Right cardiac atrium (tissue), 5 donors: ENCODE measurements at regions not wholly inside any gene's neighbourhood (a gene's known extent, or its start where the extent isn't known, plus 50 kb on each side); places are given as distances from the start of the nearest gene placed in this dataset.
A peak's percentile ranks its signal among the peaks of the same experiment; 100 is the strongest.
"Not testable (repeated sequence)": the region's sequence is repeated elsewhere in the genome, so short reads cannot be mapped to it uniquely, and the experiment has no call there.

ENCODE experiments used
- ATAC-seq, 2 donors: fragments of 200-7000 bp; cut with Tn5 transposase; one replicate each; pipeline versions ENCODE4 v1.8.0 to v1.9.1; 2020; ENCODE audit warnings: moderate library complexity in 2 of 2, mild to moderate bottlenecking in 1 of 2
- DNase-seq, 3 donors: peaks; one replicate each; pipeline ENCODE4 v3.0.0-alpha.2; 2020
- H3K27ac ChIP-seq: one replicate; pipeline ENCODE4 v1.5.1; 2013; ENCODE audit warnings: mild to moderate bottlenecking, low read length, control low read depth, moderate library complexity
- H3K27me3 ChIP-seq: one replicate; pipeline ENCODE4 v1.6.1; 2013; ENCODE audit not compliant: control insufficient read depth, insufficient read depth
- H3K4me1 ChIP-seq: one replicate; pipeline ENCODE4 v1.6.1; 2013; ENCODE audit warnings: low read length; ENCODE audit not compliant: control insufficient read depth, insufficient read depth
- H3K4me3 ChIP-seq: one replicate; pipeline ENCODE4 v1.5.1; 2013; ENCODE audit warnings: low read length, control low read depth
- H3K9me3 ChIP-seq: one replicate; pipeline ENCODE4 v1.6.1; 2013; ENCODE audit warnings: low read length; ENCODE audit not compliant: control insufficient read depth
- WGBS: extraction: QIAGEN DNeasy Blood & Tissue Kit; methylation state at CpG from one replicate; pipeline ENCODE4 v1.1.7; 2013; 5-methylcytosine and 5-hydroxymethylcytosine counted together
- intact Hi-C, 4 donors: fragments of 100-400 bp; cut with DNase I; formaldehyde crosslinking; loops; one replicate each; pipeline versions ENCODE4 v1.11.0 to v1.14.0; 2022 to 2023
- donor health status: healthy with polysubstance abuse.
- donor health status: DM: no; HTN: yes; CAD: no.
- donor health status: DM: no; HTN: no; CAD: no.
- donor health status: DM: no; HTN: yes; CAD: no; lungs with severe emphysema.
- donor health status: DM: yes; HTN: yes; CAD: no.

- Histone ChIP-seq H3K27ac (peak overlapping the region; percentile 59), H3K4me1 (peaks cover 6% of the 10 kb centered on the region), H3K4me3 (no peak overlapping the region), H3K27me3 (no peaks in the 10 kb centered on the region), H3K9me3 (no peaks in the 10 kb centered on the region)
- 22% methylated on average over 1 of the region's 1 CpG for WGBS
- ATAC-seq, result no peak
- DNase-seq, result no peak
- intact Hi-C loops, result no loop called here
Measured at GRCh38 chr1:182174513-182174855, 113.0 kb upstream of the ZNF648 start.

- DNase-seq (peak in 2 of 3 donors; percentile 46 to 70), ATAC-seq (peak; percentile 81 to 93)
Measured at GRCh38 chr1:182173808-182174512, 112.4 kb upstream of the ZNF648 start.

GRCh38 chr1:182172699-182173098 is 111.2 kb upstream of the ZNF648 start:
- Histone ChIP-seq H3K27me3 (no peaks in the 10 kb centered on the region), H3K27ac (no peak overlapping the region), H3K4me3 (no peak overlapping the region), H3K9me3 (no peaks in the 10 kb centered on the region), H3K4me1 (peaks cover 6% of the 10 kb centered on the region)
- DNase-seq (no peak), ATAC-seq (no peak)
- intact Hi-C loops, result no loop called here

More at GRCh38 chr1:182173808-182174512, 112.4 kb upstream of the ZNF648 start:
- Histone ChIP-seq H3K9me3 (no peaks in the 10 kb centered on the region), H3K4me3 (no peak overlapping the region), H3K27ac (peak overlapping the region; percentile 59), H3K27me3 (no peaks in the 10 kb centered on the region), H3K4me1 (peaks cover 6% of the 10 kb centered on the region)
- WGBS, result 48% methylated on average over 5 of the region's 5 CpGs
- intact Hi-C loops, result no loop called here

DNA sequence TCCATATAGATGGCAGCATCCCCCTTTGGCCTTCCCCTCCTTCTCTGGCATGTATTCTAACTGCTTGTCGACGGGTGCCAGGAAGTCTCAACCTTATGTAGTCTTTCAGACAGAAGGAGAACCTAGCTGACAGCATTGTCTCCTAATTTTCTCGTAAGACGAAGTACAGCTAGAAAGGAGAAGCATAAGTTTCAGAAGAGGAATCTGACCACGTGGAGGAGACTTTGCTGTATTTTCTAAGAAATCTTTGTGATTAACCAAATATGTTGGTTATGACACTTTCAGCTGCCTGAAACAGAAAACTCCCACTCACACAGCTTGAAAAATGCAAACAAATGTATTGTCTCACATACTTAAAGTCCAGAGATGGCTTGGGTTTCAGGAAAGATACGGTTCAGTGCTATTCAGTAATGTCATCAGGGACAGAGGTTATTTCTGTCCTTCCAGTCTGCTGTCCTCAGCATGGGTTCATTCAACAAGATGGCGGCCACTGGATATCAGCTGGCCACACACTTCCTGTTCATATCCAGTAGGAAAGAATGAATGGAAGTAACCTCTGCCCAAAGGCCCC is 109.5 kb upstream of the ZNF648 start:
- DNase-seq (peak in 2 of 3 donors; percentile 28 to 48), ATAC-seq (peak; percentile 65 to 75)
- intact Hi-C loops, result no loop called here
- Histone ChIP-seq H3K27ac (no peak overlapping the region), H3K27me3 (no peaks in the 10 kb centered on the region), H3K4me3 (no peak overlapping the region), H3K4me1 (peaks cover 6% of the 10 kb centered on the region), H3K9me3 (no peaks in the 10 kb centered on the region)
- WGBS, result 30% methylated on average over 7 of the region's 7 CpGs

- Histone ChIP-seq H3K27me3 (no peaks in the 10 kb centered on the region), H3K4me3 (no peak overlapping the region), H3K4me1 (peaks cover 5% of the 10 kb centered on the region), H3K27ac (no peak overlapping the region), H3K9me3 (no peaks in the 10 kb centered on the region)
- WGBS, result 61% methylated on average over 9 of the region's 9 CpGs
- intact Hi-C loops, result no loop called here
- ATAC-seq (no peak), DNase-seq (peak in 2 of 3 donors; percentile 45 to 64)
Measured at GRCh38 chr1:182169203-182169602, 107.7 kb upstream of the ZNF648 start.

GRCh38 chr1:182166750-182167149 is 105.2 kb upstream of the ZNF648 start:
- DNase-seq (no peak), ATAC-seq (no peak)
- peaks cover 6% of the 10 kb centered on the region for H3K4me1 ChIP-seq
- no peaks in the 10 kb centered on the region for H3K27me3 ChIP-seq
- WGBS, result 78% methylated on average over 1 of the region's 1 CpG
- H3K27ac ChIP-seq, result no peak overlapping the region
- H3K4me3 ChIP-seq, result no peak overlapping the region
- H3K9me3 ChIP-seq, result no peaks in the 10 kb centered on the region
- intact Hi-C loops, result no loop called here

DNA sequence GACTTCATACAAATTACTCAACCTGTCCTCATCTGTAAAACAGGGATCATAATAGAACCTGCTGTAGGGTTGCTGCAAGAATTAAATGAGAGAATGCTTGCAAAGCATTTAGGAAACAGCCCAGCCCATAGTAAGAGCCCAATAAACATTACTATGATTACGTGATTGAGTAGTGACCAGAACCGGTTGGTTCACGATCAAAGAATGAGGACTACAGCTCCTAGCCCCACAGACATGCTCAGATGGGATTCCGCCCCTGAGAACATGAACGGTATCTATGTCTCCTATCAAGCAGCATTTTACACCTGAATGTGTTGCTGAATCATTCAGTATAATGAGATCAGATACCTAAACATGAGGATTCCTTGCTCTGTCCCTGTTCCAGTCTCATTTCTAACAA is 104.8 kb upstream of the ZNF648 start:
- Histone ChIP-seq H3K27me3 (no peaks in the 10 kb centered on the region), H3K9me3 (no peaks in the 10 kb centered on the region), H3K4me3 (no peak overlapping the region), H3K4me1 (peaks cover 6% of the 10 kb centered on the region), H3K27ac (no peak overlapping the region)
- DNase-seq, result no peak
- 96% methylated on average over 5 of the region's 5 CpGs for WGBS
- ATAC-seq, result no peak
- intact Hi-C loops, result no loop called here

- DNase-seq, result peak in 2 of 3 donors; percentile 22 to 58
- Histone ChIP-seq H3K4me1 (peaks cover 6% of the 10 kb centered on the region), H3K4me3 (no peak overlapping the region), H3K27me3 (no peaks in the 10 kb centered on the region), H3K9me3 (no peaks in the 10 kb centered on the region), H3K27ac (no peak overlapping the region)
- WGBS, result 31% methylated on average over 2 of the region's 2 CpGs
- ATAC-seq, result peak; percentile 85 to 89
- intact Hi-C loops, result no loop called here
Measured at GRCh38 chr1:182164273-182164672, 102.8 kb upstream of the ZNF648 start.

- Histone ChIP-seq H3K4me1 (peaks cover 6% of the 10 kb centered on the region), H3K4me3 (no peak overlapping the region), H3K9me3 (no peaks in the 10 kb centered on the region), H3K27me3 (no peaks in the 10 kb centered on the region), H3K27ac (no peak overlapping the region)
- WGBS, result 46% methylated on average over 5 of the region's 5 CpGs
- intact Hi-C loops, result no loop called here
- DNase-seq (peak; percentile 44 to 82 (median 77)), ATAC-seq (peak; percentile 80 to 87)
Measured at GRCh38 chr1:182163821-182164223, 102.3 kb upstream of the ZNF648 start.

DNA sequence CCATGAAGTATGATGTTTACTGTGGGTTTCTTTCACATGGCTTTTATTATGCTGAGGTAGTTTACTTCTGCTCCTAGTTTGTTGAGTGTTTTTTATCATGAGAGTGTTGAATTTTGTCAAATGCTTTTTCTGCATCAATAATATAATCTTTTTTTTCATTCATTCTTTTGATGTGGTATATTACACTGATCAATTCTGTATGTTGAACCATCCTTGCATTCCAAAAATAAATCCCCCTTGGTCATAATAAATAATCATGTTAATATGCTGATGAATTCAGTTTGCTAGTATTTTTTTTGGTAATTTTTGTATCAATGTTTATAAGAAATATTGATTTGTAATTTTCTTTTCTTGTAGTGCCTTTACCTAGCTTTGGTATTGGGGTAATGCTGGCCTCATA is 97.9 kb upstream of the ZNF648 start:
- ATAC-seq, result no peak
- Histone ChIP-seq H3K27ac (no peak overlapping the region), H3K4me1 (peaks cover 3% of the 10 kb centered on the region), H3K9me3 (no peaks in the 10 kb centered on the region), H3K4me3 (no peak overlapping the region), H3K27me3 (no peaks in the 10 kb centered on the region)
- no peak for DNase-seq
- intact Hi-C loops, result no loop called here

DNA sequence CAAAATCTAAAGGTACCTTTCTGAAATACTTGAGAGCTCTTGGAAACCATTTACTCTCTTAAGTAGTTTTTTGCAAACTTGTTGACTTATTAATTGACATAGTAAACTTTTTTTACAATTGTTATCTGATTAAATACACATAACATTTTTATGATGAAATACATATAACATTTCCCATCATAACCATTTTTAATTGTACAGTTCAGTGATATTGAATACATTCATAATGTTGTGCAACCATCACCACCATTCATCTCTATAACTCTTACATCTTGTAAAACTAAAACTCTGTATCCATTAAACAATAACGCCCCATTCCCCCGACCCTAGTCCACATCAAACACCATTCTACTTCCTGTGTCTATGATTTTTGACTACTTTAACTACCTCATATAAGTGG is 95.7 kb upstream of the ZNF648 start:
- no peak overlapping the region for H3K27ac ChIP-seq
- no peaks in the 10 kb centered on the region for H3K9me3 ChIP-seq
- WGBS, result 92% methylated on average over 2 of the region's 2 CpGs
- H3K4me1 ChIP-seq, result no peaks in the 10 kb centered on the region
- H3K27me3 ChIP-seq, result no peaks in the 10 kb centered on the region
- ATAC-seq, result no peak
- no peak for DNase-seq
- intact Hi-C loops, result no loop called here
- no peak overlapping the region for H3K4me3 ChIP-seq

DNA sequence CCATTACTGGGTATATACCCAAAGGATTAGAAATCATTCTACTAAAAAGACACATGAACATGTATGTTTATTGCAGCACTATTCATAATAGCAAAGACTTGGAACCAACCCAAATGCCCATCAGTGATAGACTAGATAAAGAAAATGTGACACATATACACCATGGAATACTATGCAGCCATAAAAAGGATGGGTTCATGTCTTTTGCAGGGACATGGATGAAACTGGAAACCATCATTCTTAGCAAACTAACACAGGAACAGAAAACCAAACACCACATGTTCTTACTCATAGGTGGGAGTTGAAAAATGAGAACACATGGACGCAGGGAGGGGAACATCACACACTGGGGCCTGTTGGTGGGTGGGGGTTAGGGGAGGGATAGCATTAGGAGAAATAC is 92.9 kb upstream of the ZNF648 start:
- H3K4me1 ChIP-seq, DNase-seq, H3K27ac ChIP-seq, H3K9me3 ChIP-seq, H3K27me3 ChIP-seq, ATAC-seq, H3K4me3 ChIP-seq, intact Hi-C loops: not testable (repeated sequence)
- WGBS, result 94% methylated on average over 1 of the region's 1 CpG
